ENCODE measurements at regions not wholly inside any gene's neighbourhood (a gene's known extent, or its start where the extent isn't known, plus 50 kb on each side); places are given as distances from the start of the nearest gene placed in this dataset.
"Not testable (repeated sequence)": the region's sequence is repeated elsewhere in the genome, so short reads cannot be mapped to it uniquely, and the experiment has no call there.

DNA sequence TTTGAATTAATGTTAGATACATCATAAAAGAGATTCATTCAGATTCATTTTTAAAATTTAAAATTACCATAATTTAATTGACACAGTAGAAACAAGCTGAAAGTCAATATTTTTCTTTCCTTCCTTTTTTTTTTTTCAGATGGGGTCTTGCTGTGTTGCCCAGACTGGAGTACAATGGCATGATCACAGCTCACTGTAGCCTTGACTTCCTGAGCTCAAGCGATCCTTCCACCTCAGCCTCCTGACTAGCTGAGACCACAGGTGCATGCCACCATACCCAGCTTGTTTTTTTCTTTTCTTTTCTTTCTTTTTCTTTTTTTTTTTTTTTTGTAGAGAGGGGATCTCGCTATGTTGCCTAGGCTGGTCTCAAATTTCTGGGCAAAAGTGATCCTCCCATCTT lies 131.6 kb upstream of the TBCA start:
- H3K4me3 ChIP-seq (ENCODE audit: low read depth, low read length): no peak overlapping the region
- TF ChIP-seq, protein P1, sequence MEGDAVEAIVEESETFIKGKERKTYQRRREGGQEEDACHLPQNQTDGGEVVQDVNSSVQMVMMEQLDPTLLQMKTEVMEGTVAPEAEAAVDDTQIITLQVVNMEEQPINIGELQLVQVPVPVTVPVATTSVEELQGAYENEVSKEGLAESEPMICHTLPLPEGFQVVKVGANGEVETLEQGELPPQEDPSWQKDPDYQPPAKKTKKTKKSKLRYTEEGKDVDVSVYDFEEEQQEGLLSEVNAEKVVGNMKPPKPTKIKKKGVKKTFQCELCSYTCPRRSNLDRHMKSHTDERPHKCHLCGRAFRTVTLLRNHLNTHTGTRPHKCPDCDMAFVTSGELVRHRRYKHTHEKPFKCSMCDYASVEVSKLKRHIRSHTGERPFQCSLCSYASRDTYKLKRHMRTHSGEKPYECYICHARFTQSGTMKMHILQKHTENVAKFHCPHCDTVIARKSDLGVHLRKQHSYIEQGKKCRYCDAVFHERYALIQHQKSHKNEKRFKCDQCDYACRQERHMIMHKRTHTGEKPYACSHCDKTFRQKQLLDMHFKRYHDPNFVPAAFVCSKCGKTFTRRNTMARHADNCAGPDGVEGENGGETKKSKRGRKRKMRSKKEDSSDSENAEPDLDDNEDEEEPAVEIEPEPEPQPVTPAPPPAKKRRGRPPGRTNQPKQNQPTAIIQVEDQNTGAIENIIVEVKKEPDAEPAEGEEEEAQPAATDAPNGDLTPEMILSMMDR (IDR thresholded peaks at IDR 0.05; ENCODE audit: low read depth, low read length): no peak
- TF ChIP-seq POLR2A (IDR thresholded peaks at IDR 0.05; ENCODE audit: extremely low read depth, insufficient read length) (no peak), MYC (IDR thresholded peaks at IDR 0.05; ENCODE audit: low read depth, low read length) (no peak)
- TF ChIP-seq, protein P2, sequence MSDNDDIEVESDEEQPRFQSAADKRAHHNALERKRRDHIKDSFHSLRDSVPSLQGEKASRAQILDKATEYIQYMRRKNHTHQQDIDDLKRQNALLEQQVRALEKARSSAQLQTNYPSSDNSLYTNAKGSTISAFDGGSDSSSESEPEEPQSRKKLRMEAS (IDR thresholded peaks at IDR 0.05; ENCODE audit: low read depth, low read length): no peak
- DNase-seq (ENCODE audit: low read depth): no peak

DNA sequence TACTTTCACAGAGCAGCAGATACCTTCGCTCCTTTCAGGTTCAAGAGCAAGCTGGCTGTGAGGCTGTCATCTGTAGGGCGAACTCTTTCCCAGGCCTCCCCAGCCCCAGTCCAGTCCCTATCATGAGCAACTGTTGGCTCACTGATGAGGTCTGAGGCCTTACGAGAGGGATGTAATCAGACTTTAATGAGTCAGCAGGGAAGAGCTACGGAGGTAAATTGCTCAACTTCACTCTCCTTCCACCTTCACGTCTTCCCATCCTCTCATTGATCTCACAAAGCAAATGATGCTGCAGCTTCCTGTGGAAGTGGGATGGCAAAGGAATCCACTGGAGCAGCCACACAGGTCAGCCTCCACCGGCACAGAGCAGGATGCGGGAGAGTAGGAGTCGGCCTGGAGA lies 130.7 kb upstream of the TBCA start:
- no peak overlapping the region for H3K4me3 ChIP-seq (ENCODE audit: low read depth, low read length)
- DNase-seq (ENCODE audit: low read depth): no peak
- TF ChIP-seq POLR2A (IDR thresholded peaks at IDR 0.05; ENCODE audit: extremely low read depth, insufficient read length): no peak
- TF ChIP-seq, protein P2 (IDR thresholded peaks at IDR 0.05; ENCODE audit: low read depth, low read length): no peak
- TF ChIP-seq, protein P1 (IDR thresholded peaks at IDR 0.05; ENCODE audit: low read depth, low read length): no peak

GRCh38 chr5:77904362-77904761 lies 128.2 kb upstream of the TBCA start:
- H3K4me3 ChIP-seq (ENCODE audit: low read depth, low read length): no peak overlapping the region
- DNase-seq (ENCODE audit: low read depth): no peak
- TF ChIP-seq MYC (IDR thresholded peaks at IDR 0.05; ENCODE audit: low read depth, low read length) (no peak), POLR2A (IDR thresholded peaks at IDR 0.05; ENCODE audit: extremely low read depth, insufficient read length) (no peak)
- TF ChIP-seq, protein P2 (IDR thresholded peaks at IDR 0.05; ENCODE audit: low read depth, low read length): no peak
- TF ChIP-seq, protein P1 (IDR thresholded peaks at IDR 0.05; ENCODE audit: low read depth, low read length): no peak

DNA sequence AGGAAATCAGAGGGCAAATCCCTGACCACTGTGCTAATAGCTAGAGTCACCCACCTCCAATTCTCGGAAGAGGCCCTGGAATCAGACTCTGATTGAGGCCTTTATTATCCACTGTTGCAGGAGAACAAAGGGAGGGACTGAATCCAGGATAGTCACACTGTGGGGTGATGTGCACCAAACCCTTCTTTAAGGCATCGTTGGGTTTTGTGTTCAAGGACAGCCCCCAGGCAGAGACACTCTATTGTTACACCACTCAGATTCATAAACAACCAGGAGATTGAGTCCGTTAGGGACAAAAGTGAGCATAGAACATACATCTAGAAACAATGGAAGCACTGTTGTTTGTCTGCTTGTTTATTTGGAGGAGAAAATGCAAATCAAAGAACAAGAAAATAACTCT lies 124.6 kb upstream of the TBCA start:
- no peak overlapping the region for H3K4me3 ChIP-seq (ENCODE audit: low read depth, low read length)
- TF ChIP-seq POLR2A (IDR thresholded peaks at IDR 0.05; ENCODE audit: extremely low read depth, insufficient read length) (no peak), MYC (IDR thresholded peaks at IDR 0.05; ENCODE audit: low read depth, low read length) (no peak)
- TF ChIP-seq, protein P2 (IDR thresholded peaks at IDR 0.05; ENCODE audit: low read depth, low read length): no peak
- TF ChIP-seq, protein P1 (IDR thresholded peaks at IDR 0.05; ENCODE audit: low read depth, low read length): no peak
- DNase-seq (ENCODE audit: low read depth): no peak

DNA sequence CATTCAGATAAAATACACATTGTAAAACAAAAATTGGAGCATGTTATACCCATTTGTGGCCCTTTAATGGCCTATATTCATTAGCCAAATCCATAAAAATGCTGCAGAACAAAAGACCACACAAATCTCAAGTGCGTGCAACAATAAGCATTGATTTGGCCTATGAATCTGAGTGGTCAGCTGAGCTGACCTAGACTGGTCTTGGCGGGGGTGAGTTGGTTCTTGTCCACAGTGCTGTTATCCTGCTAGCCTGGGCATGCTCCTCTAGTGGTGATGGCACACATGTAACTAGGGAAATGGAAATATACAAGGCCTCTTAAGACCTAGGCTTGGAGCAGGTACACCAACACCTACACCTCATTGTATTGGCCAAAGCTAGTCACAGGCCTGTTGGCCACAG lies 122.2 kb upstream of the TBCA start:
- TF ChIP-seq MYC (IDR thresholded peaks at IDR 0.05; ENCODE audit: low read depth, low read length): no peak
- no peak for TF ChIP-seq POLR2A (IDR thresholded peaks at IDR 0.05; ENCODE audit: extremely low read depth, insufficient read length)
- TF ChIP-seq, protein P1 (IDR thresholded peaks at IDR 0.05; ENCODE audit: low read depth, low read length): no peak
- no peak overlapping the region for H3K4me3 ChIP-seq (ENCODE audit: low read depth, low read length)
- DNase-seq (ENCODE audit: low read depth): no peak

- no peak overlapping the region for H3K4me3 ChIP-seq (ENCODE audit: low read depth, low read length)
- no peak for TF ChIP-seq POLR2A (IDR thresholded peaks at IDR 0.05; ENCODE audit: extremely low read depth, insufficient read length)
- TF ChIP-seq, protein P1 (IDR thresholded peaks at IDR 0.05; ENCODE audit: low read depth, low read length): no peak
- TF ChIP-seq MYC (IDR thresholded peaks at IDR 0.05; ENCODE audit: low read depth, low read length): no peak
- TF ChIP-seq, protein P2 (IDR thresholded peaks at IDR 0.05; ENCODE audit: low read depth, low read length): no peak
- DNase-seq (ENCODE audit: low read depth): no peak
Measured at GRCh38 chr5:77896338-77896737, 120.2 kb upstream of the TBCA start.

DNA sequence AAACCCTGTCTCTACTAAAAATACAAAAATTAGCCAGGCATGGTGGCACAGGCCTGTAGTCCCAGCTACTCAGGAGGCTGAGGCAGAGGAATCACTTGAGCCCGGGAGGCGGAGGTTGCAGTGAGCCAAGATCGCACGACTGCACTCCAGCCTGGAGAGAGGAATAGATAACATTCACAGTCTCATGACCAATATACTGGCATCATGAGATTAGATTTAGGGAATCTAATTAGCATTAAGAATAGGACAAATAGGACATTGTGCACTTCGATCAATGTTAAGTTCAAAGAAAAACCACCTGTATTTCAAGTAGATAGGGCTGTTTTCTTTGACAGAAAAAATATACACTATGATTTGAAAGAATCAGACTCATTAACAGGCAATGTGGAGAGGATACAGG lies 118.0 kb upstream of the TBCA start:
- not testable (repeated sequence) for DNase-seq (ENCODE audit: low read depth); H3K4me3 ChIP-seq (ENCODE audit: low read depth, low read length)

Data from NB4 (cell line).